Ishikawa (cell line): ENCODE measurements at regions not wholly inside any gene's neighbourhood (a gene's known extent, or its start where the extent isn't known, plus 50 kb on each side); places are given as distances from the start of the nearest gene placed in this dataset.

Experiments used
- CEBPB ChIP-seq: IDR thresholded peaks from 2 replicates; pipeline ENCODE4 v1.6.1; 2012
- CREB1 ChIP-seq: IDR thresholded peaks from 2 replicates; pipeline ENCODE4 v1.6.1; 2012; ENCODE audit warnings: low read depth
- EGR1 ChIP-seq: IDR thresholded peaks from 2 replicates; pipeline ENCODE4 v1.6.1; 2012
- EP300 ChIP-seq: IDR thresholded peaks from 2 replicates; pipeline ENCODE4 v1.6.1; 2012; ENCODE audit warnings: borderline replicate concordance
- FOXM1 ChIP-seq: IDR thresholded peaks from 2 replicates; pipeline ENCODE4 v1.6.1; 2012; ENCODE audit warnings: low read depth, borderline replicate concordance
- MAX ChIP-seq: IDR thresholded peaks from 2 replicates; pipeline ENCODE4 v1.6.1; 2012
- NFIC ChIP-seq: IDR thresholded peaks from 2 replicates; pipeline ENCODE4 v1.6.1; 2012
- RAD21 ChIP-seq: IDR thresholded peaks from 2 replicates; pipeline ENCODE4 v1.6.1; 2012; ENCODE audit warnings: low read depth
- TAF1 ChIP-seq: IDR thresholded peaks from 2 replicates; pipeline ENCODE4 v1.6.1; 2012; ENCODE audit warnings: low read depth, mild to moderate bottlenecking
- TCF12 ChIP-seq: IDR thresholded peaks from 2 replicates; pipeline ENCODE4 v1.6.1; 2012; ENCODE audit warnings: low read depth
- TEAD4 ChIP-seq: IDR thresholded peaks from 2 replicates; pipeline ENCODE4 v1.6.1; 2012
- USF1 ChIP-seq: IDR thresholded peaks from 2 replicates; pipeline ENCODE4 v1.6.1; 2012
- YY1 ChIP-seq: IDR thresholded peaks from 2 replicates; pipeline ENCODE4 v1.6.1; 2012; ENCODE audit warnings: low read depth
- ZBTB7A ChIP-seq: IDR thresholded peaks from 2 replicates; pipeline ENCODE4 v1.6.1; 2012; ENCODE audit warnings: low read depth
- TF ChIP-seq, protein P1 (sequence below): IDR thresholded peaks from 2 replicates; pipeline ENCODE4 v1.6.1; 2012; ENCODE audit warnings: low read depth, mild to moderate bottlenecking

- TF ChIP-seq MAX (no peak), CEBPB (no peak), CREB1 (no peak), RAD21 (no peak), YY1 (no peak), EP300 (no peak), FOXM1 (no peak), NFIC (no peak), TAF1 (no peak), TCF12 (no peak), ZBTB7A (no peak), EGR1 (no peak)
- TF ChIP-seq, protein P1, sequence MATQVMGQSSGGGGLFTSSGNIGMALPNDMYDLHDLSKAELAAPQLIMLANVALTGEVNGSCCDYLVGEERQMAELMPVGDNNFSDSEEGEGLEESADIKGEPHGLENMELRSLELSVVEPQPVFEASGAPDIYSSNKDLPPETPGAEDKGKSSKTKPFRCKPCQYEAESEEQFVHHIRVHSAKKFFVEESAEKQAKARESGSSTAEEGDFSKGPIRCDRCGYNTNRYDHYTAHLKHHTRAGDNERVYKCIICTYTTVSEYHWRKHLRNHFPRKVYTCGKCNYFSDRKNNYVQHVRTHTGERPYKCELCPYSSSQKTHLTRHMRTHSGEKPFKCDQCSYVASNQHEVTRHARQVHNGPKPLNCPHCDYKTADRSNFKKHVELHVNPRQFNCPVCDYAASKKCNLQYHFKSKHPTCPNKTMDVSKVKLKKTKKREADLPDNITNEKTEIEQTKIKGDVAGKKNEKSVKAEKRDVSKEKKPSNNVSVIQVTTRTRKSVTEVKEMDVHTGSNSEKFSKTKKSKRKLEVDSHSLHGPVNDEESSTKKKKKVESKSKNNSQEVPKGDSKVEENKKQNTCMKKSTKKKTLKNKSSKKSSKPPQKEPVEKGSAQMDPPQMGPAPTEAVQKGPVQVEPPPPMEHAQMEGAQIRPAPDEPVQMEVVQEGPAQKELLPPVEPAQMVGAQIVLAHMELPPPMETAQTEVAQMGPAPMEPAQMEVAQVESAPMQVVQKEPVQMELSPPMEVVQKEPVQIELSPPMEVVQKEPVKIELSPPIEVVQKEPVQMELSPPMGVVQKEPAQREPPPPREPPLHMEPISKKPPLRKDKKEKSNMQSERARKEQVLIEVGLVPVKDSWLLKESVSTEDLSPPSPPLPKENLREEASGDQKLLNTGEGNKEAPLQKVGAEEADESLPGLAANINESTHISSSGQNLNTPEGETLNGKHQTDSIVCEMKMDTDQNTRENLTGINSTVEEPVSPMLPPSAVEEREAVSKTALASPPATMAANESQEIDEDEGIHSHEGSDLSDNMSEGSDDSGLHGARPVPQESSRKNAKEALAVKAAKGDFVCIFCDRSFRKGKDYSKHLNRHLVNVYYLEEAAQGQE = no peak
These were observed 149.3 kb downstream of the TRIM27 start for GRCh38 chr6:28774292-28775051.

DNA sequence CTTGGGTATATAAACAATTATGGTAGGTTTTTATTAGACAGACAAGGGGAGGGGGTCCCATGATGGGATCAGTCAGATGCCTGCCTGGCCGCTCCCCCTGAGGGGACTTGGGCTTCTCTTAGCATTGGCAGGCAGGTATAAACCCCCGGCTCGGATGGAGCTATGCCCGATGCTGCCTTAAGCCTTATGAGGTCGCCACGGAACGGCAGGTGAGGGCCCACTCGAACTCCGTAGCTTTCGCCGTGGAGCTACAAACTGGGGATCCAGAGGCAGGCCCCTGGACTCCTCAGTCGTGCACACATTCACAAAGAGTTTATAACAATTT lies 148.8 kb downstream of the TRIM27 start:
- TF ChIP-seq EP300 = no peak
- no peak for TF ChIP-seq TCF12
- TF ChIP-seq USF1 = no peak
- no peak for TF ChIP-seq ZBTB7A
- no peak for TF ChIP-seq FOXM1
- no peak for TF ChIP-seq EGR1
- no peak for TF ChIP-seq TAF1
- no peak for TF ChIP-seq MAX
- TF ChIP-seq RAD21 = no peak
- TF ChIP-seq NFIC = no peak

- TF ChIP-seq ZBTB7A (no peak), EP300 (no peak), TCF12 (no peak), CREB1 (no peak), NFIC (no peak), YY1 (no peak), TEAD4 (no peak), EGR1 (no peak), RAD21 (no peak)
- TF ChIP-seq, protein P1 = no peak
These were observed 148.2 kb downstream of the TRIM27 start for GRCh38 chr6:28775405-28776129.

DNA sequence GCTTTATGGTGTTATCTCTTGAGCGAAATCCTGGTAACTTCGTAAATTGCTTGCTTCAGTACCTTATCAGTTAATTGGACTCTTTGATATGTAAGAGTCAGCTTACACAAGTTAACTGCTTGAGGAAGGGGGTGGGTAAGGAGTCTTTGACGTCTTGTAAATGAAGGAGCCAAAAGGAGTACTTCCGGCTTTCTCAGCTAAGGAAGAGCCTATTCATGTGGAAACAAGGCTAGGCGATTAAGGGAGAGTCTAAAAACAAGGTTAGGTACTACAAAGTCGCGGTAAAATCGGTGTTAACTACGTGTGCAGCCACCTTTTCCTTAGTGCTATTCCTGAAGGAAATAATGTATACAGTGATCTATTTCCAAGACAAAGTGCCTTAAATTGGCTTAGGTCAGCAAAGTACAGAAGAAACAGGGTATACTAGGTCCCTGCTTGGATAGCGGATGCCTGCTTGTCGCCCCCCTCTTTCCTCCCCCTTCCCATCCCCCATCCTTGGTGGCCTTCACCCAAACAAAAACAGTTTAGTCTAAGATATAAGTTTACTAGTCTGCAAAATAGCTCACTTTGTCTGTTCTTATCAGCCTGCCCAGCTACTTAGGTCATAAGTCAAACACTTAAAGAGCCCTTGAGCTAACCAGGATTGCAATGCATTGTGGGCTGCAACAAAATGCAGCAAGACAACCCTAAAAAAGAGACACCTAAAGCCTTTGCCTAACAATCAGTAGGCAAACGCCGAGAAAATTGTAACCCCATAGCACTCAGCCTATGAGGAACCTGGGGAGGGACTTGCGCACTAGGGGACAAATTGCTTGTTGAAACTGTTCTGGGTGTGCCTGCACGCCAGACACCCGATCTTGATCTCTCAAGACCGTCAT lies 147.3 kb downstream of the TRIM27 start:
- TF ChIP-seq EGR1 = no peak
- TF ChIP-seq CEBPB = no peak

GRCh38 chr6:28777147-28777461 lies 146.7 kb downstream of the TRIM27 start:
- TF ChIP-seq ZBTB7A (no peak), EP300 (no peak), NFIC (no peak), YY1 (no peak), FOXM1 (no peak), MAX (no peak), CEBPB (no peak), TCF12 (no peak), TAF1 (no peak), EGR1 (no peak), CREB1 (no peak), USF1 (no peak), TEAD4 (no peak)
- TF ChIP-seq, protein P1 = no peak
